H1 (cell line): ENCODE measurements at regions not wholly inside any gene's neighbourhood (a gene's known extent, or its start where the extent isn't known, plus 50 kb on each side); places are given as distances from the start of the nearest gene placed in this dataset.

Experiments
- GABPA ChIP-seq: IDR thresholded peaks from 2 replicates; pipeline ENCODE4 v1.6.1; 2011; ENCODE audit warnings: mild to moderate bottlenecking, low read length, moderate library complexity, borderline replicate concordance; ENCODE audit not compliant: insufficient read depth
- POLR2AphosphoS5 ChIP-seq: IDR thresholded peaks from 2 replicates; pipeline ENCODE4 v1.6.1; 2011; ENCODE audit warnings: low read depth, low read length

GRCh38 chr10:52992567-52992966 is 220.0 kb upstream of the MBL2 start (continued):
- TF ChIP-seq GABPA (no peak), POLR2AphosphoS5 (no peak)
